HG03457 (cell line): ENCODE measurements at regions not wholly inside any gene's neighbourhood (a gene's known extent, or its start where the extent isn't known, plus 50 kb on each side); places are given as distances from the start of the nearest gene placed in this dataset.
"Not testable (repeated sequence)": the region's sequence is repeated elsewhere in the genome, so short reads cannot be mapped to it uniquely, and the experiment has no call there.

ENCODE experiments used
- ATAC-seq: cut with Tn5 transposase; IDR thresholded peaks from one replicate; pipeline ENCODE4 v1.9.1; 2021; ENCODE audit warnings: moderate number of reproducible peaks; ENCODE audit not compliant: unreplicated experiment

DNA sequence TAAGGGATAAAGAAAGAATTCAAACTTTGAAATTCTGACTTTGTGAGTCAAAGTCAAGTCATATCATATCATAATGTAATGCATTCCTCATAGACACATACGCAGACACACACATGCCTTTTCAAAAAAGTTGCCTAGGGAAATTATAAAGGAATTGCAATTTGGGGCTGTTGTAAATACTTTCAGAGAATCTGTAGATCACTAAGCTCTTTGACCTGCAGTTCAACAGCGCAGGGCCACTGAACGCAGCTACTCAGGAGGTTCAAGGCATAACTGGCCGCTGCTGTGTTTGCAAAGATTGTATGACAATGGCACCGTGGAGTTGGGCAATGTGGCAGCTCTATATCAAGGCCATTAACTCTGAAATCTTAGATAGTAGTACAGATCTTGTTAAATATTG is 188.4 kb upstream of the THRB start:
- ATAC-seq: no peak

DNA sequence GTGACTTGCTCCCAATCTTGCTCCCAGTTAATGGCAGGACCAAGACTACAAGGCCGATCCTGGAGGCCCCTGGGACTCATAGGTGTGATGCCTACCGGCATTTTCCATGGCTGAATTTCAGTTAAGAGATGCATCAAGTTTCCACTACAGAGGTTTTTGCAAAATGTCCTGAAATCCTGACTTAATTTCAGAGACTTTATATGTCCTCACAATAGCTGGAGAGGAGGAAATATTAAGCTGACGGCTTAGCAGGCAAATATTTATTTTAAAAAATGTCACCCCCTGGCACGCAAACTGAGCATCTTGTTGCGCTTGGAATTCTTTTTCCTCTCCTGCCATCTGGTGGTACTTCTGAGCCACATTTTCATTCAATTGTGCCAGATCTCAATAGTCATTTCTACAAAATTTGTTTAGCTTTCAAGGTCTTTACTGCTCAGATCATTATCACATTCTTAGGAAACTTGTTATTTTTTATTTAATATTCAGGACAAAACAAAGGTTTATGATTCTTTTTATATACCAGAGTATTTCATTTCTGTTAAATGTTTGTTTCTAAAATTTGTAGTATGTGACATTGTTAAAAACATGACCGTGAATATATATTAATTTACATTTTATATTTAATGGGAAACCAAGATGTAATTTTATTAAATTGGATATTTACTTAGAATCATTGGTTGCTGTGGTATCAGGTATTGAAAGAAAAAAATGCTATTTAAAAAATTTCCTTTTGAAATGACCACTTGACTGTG is 189.2 kb upstream of the THRB start:
- ATAC-seq: no peak

DNA sequence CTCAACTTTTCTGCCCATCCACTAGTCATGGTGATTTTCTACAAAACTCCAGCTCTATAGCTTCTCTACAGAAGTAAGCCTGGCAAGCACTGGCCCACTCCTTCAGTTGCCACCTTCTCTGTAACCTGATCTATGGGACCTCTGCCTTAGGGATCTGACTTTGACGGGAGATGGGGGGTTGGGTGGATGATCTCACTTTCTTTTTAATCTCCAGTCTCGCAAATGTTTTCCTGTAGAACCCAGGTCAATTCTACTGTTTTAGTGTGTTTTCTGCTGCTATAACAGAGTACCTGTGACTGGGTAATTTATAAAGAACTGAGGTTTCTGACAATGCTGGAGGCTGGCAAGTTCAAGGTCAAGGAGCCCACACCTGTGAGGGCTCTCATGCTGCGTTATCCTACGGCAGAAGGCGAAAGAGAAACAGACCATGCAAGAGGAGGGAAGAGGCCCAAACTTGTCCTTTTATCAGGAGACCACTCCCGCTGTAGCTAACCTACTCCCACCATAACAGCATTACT is 189.9 kb upstream of the THRB start:
- no peak for ATAC-seq

DNA sequence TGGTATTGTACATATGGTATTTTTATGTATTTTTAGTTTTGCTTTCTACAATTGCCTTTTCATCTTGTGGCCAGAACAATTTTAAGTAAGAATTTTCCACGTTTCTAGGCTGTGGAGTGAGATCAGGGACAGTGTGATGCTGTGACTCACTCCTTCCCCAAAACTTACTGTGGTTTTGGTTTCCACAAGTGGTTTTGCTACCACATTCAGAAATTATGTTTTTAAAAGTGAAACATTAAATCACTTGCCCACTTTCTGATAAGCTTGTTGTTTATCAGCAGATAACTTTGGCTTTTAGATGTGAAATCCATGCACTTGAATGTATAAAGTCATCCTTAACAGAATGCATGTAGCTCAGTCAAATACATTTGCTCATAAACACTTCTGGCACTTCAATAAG is 192.2 kb upstream of the THRB start:
- no peak for ATAC-seq

DNA sequence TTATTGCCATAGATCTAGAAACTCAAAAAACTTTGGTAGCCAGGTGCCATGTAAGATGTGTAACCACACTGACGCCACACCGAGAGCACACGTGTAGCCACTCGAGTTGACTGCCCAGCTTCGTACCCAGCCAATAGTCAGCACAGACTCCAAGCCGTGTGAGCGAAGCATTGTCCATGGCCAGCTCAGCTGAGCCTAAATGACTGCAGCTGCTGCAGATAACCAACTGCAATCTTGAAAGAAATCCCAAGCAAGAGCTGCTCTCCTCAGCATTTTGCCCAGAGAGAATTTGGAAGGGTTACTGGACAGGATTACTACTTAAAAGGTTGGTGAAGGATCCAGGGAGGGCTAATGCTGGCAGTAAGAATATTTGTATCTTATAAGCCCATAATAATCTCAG is 193.0 kb upstream of the THRB start:
- ATAC-seq: no peak

DNA sequence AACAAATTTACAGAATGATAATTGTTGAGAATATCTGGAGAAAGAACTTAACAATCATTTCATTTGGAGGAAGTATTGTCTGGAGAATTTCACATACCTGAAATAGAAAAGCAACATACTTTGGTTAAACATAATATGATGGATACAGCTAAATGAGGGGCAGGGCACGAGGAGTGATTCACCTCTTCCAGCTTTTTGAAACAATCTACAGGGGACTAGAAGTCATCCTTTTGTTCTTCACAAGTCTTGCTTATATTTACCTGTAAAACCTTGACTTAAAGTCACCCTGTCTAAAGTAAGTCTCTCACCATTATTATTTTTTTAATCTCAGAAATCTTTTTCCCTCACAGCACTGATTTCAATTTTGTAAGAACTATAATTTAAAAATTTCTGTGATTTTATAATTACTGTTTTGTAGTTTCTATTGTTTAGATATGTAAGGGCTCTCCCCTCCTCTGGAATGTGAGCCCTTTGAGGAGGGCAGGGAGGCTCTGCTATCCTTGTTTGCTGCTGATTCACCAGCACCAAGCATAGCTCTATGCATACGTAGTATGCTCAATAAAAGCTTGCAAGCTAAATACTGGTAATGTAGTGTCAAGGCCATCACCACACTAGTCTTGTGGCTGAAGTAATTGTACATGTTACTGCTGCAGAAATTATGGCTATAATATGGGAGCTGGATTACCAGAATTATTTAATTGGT is 193.9 kb upstream of the THRB start:
- ATAC-seq: no peak

DNA sequence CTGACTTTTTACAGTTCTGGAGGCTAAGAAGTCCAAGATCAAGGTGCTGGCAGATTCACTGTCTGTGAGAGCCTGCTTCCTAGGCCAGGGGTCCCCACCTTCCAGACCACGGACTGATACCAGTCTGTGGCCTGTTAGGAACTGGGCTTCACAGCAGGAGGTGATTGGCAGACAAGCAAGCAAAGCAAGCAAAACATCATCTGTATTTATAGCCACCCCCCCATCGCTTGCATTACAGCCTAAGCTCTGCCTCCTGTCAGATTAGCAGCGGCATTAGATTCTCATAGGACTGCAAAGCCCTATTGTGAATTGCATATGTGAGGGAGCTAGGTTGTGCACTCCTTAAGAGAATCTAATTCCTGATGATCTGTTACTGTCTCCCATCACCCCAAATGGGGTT is 194.7 kb upstream of the THRB start:
- no peak for ATAC-seq

DNA sequence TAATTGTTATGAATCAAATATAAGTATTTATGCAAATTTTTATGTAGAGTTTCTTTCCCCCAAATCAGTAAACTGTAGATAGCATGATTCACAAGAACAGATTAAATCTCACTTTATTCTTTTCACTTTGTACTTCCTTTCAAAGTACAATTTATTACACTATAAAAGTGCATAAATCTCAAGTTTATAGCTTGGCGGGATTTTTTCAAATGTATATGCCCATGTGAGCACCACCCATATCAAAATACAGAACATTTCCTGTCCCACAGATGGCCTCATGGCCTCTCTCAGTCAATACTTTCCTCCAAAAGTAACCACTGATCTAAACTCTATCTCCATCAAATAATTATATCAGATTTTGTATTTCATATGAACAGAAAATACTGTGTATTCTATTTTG is 196.1 kb upstream of the THRB start:
- ATAC-seq: no peak

DNA sequence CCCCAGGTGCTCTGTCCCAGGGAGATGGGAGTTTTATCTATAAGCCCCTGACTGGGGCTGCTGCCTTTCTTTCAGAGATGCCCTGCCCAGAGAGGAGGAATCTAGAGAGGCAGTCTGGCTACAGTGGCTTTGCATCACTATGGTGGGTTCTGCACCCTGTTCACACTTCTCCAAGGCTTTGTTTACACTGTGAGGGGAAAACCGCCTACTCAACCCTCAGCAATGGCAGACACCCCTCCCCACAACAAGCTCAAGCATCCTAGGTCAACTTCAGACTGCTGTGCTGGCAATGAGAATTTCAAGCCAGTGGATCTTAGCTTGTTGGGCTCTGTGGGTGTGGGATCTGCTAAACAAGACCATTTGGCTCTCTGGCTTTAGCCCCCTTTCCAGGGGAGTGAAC is 204.4 kb upstream of the THRB start:
- ATAC-seq: not testable (repeated sequence)

DNA sequence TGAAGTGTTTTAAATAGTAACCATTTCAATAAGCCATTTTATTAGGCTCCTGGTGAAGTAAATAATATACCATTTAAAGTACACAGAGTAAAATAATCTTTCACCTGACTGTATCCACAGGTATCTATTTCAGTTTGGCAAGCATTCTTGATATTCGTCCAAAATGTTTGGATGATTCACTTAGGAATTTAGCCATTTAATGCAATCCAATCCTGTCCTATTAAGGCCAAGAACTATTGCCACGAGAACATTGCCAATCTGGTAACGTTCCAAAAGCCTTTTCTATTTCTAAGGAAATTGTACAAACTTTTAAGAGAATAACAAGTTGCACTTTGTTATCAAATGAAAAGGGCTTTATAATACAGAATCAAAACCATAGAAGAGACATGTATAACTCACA is 209.8 kb upstream of the THRB start:
- ATAC-seq: no peak

DNA sequence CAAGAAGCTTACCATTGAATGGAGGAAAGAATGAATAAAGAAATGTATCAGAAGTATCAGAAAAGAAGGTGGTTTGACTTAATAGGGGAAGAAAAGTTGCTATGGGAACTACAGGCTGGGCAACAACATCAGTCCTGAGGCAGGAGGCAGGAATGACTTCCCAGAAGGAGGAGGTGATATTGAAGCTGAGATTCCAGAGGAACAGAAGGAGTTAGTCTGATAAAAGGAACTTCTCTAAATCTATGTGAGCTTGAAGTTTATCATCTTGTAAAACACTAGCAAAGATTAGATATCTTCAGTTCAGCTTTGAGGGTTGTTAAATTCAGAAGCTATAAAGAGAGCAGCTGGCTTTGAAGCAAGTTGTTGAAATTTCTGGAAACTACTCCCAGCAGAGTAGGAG is 213.3 kb upstream of the THRB start:
- ATAC-seq: no peak

DNA sequence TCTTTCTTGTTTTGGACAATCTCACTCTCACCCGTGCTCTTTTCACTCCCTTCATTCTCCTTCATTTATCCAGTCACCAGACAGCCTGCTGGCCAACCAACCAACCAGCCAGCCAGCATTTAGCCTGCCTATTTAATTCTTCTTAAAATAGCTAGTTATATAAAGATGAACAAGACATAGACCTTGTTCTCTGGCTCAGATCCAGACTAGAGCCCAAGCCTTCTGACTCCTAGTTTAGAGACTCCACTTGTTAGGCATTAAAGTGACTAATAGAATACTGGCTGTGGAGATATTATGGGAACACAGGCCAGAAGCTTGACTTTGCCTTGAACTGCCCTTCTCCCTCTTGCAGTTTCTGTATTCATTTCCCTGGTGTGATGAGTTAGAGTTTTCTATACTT is 215.3 kb upstream of the THRB start:
- no peak for ATAC-seq

DNA sequence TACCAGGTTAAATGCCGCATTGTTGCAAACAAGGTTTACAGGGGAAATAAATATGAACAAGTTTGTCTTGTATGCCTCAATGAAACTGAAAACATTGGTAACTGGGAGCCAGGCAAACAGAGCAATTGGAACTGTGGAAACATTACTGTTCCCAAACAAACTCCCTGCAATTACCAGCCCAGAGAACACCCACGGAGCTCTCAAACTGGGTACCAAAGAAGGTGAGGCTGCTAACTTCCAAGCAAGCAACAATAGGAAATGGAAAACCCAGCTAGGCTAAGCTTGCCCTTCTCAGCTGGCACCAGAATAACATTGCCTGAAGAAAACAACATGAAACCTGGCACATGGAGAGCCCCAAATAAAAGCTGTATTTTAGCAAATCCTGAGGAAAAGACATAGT is 218.9 kb upstream of the THRB start:
- no peak for ATAC-seq

DNA sequence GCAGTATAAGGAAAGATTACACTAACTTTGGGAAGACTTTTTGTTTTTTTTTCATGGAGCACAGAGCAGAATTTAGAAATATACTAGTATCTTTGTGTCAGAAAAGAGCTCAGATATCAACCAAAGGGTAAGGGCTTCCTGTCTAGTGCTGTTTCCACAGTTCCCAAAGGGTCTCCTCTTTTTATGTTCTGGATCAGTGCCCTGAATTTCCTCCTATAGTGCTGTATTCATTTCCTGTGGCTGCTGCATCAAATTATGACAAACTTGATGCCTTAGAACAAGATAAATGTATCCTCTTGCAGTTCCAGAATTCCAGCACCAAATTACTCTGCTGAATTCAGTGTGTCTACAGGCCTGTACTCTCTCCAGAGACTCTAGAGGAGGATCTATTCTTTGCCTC is 219.8 kb upstream of the THRB start:
- no peak for ATAC-seq

DNA sequence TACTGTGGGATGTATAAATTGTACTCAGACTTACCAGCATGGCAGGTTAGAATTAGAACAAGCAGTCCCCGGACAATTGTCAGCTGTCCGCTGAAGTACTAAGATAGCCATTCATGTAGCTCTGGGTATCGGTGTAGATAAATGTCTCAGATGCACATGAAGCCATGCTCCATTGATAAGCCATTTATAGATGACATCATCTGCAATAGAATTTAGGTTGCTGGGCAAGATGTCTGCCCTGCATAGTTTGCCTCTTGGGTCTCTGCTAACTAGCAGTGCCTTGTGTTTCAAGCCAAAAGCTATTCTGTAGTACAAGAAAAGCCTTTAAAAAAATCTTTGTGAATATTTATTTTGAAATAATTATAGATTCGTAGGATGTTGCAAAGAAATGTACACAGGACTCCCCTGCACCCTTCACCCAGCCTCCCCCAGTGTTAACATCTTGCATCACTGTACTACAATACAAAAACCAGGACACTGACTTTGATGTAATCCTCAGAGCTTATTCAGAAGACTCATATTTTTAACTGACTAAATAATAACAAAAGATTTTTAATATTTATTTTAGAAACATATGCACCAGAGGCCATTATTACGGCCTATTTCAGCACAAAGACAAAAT is 220.6 kb upstream of the THRB start:
- no peak for ATAC-seq

DNA sequence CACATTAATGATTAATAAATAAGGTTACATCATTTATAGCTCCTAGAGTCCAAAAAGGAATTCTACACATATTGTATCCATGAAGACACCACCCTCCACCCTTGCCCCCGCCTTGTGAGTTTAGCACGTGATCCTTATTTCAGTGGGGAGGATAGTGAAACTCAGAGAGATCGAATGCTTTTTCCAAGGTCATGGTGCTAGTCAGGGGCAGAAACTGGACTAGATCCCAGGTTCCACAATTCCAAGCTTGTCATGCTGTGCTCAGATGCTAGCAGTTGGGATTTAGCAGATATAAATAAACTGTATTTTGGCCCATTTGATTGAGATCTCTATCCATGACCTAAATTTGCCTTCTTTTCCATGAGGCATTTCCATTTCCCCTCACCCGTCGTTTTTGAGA is 227.4 kb upstream of the THRB start:
- ATAC-seq: no peak

DNA sequence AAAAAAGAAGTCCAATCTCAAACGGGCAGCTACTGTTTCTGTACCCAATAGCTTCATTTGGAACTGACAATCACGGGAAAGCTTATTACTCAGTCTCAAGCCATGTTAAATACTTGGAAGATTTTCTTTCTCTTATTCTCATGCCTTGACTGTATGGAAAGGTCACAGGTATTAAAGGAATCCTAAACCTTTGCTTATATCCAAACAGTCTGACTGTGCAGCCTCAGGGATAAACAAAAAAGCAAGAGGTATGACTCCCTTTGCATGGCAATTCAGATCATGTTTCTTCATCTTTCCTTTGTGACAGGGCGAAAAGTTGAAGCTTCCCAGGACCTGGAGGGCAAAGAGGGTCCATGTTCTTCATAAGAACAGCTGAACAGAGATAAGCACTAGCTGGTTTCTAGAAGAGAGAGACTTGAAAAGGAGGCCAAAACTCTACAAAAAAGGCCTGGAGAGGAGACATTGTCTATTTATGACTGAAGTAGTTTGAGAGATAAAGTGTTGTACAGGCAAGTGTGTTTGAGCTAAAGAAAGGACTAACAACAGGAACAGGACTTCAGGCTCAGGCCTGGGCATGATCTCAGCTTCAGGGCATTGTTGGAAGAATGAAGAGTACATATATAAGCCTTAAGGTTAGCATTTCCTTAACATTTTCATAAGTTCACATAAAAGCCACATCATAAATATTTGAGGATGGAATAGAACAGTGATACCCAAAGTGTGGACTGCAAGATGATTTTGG is 231.0 kb upstream of the THRB start:
- no peak for ATAC-seq

DNA sequence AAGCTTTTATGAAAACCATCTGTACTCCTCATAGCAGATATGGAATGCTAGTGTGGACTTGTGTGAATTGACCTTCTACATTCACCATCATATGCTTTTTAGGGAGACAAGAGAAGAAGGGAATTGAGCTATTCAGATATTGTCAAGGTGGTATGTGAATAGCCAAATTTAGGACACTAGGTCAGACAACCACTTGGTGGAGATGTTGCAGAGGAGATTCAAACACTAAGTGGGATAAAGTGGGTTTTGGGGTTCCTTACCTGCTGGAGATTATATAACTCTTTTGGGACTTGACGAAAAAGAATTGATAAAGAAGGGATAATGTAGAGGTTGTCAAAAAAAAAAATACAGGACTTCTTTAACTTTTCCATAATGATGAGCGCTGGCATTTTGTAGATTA is 231.8 kb upstream of the THRB start:
- no peak for ATAC-seq

DNA sequence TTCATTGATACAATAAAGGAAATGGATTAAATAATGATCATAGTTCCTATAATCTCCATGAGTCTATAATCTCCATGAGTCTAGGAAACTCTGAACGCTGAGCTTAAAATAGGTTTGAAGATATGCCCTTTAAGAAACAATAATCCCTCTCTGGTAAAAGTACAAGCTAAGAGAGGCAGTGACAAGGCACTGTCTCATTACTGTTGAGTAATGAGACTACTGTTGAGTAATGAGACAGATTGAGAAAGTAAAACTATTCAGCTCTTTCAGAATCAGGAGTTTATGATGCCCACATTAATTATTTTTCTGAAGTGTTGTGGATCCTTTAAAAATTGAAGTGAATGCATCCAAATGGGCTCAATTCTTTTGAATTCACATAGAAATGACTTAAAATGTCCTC is 235.5 kb upstream of the THRB start:
- no peak for ATAC-seq

DNA sequence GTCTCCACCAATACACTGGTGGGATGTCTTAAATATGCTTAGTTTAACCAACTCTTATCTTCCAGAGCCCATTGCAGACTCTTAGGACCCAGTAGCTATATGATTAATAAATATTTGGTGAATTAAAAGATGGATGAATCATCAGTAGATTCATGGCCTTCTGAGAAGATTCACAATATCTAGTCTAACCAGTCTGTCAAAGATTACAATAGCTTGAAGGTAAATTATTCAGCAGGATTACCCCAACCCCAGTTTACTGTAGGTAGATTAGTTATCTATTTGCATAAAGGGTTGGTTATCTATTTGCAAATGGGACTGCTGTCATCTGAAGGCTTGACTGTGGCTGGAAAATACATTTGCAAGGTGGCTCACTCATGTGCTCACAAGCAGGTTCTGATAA is 239.4 kb upstream of the THRB start:
- ATAC-seq: no peak

DNA sequence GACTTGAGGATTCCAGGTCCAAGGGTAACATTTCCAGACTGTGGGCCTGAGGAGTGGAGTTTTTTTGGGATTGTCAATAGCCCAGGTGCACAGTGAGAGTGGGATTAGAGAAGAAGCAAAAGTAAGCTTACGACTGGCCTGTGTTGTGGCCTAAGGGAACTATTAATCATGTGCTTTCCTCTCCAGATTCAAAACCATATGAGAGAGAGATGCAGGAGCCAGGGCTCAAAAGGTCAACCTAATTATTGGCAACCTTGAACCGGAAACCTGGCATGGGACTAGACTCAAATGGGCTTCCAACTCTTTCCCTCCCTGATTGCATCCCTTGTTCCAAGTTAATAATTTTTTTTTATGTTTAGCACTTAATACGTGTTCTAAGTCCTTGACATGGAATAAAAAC is 242.1 kb upstream of the THRB start:
- ATAC-seq: no peak
